MV-4-11 (cell line): ENCODE measurements at regions not wholly inside any gene's neighbourhood (a gene's known extent, or its start where the extent isn't known, plus 50 kb on each side); places are given as distances from the start of the nearest gene placed in this dataset.

Experiments
- DNase-seq: peaks from one replicate; lab custom pipeline; 2025; lab: John Stamatoyannopoulos, UW

GRCh38 chr15:98196371-98196770, 235.9 kb downstream of the ARRDC4 start:
- DNase-seq = no peak

- DNase-seq = no peak
Measured at GRCh38 chr15:98202256-98202655, 241.8 kb downstream of the ARRDC4 start.

GRCh38 chr15:98203872-98204660, 243.6 kb downstream of the ARRDC4 start:
- no peak for DNase-seq

GRCh38 chr15:98207928-98208327, 247.4 kb downstream of the ARRDC4 start:
- no peak for DNase-seq

GRCh38 chr15:98213346-98213979, 253.0 kb downstream of the ARRDC4 start:
- DNase-seq = no peak

- no peak for DNase-seq
Measured at GRCh38 chr15:98216166-98216565, 255.7 kb downstream of the ARRDC4 start.

- no peak for DNase-seq
Measured at GRCh38 chr15:98217356-98217755, 256.9 kb downstream of the ARRDC4 start.

GRCh38 chr15:98221144-98221543, 260.6 kb downstream of the ARRDC4 start:
- no peak for DNase-seq

GRCh38 chr15:98221577-98221976, 261.1 kb downstream of the ARRDC4 start:
- no peak for DNase-seq

GRCh38 chr15:98226149-98226548, 265.6 kb downstream of the ARRDC4 start:
- DNase-seq = no peak

GRCh38 chr15:98226578-98226977, 266.1 kb downstream of the ARRDC4 start:
- DNase-seq = no peak

GRCh38 chr15:98228846-98229245, 268.3 kb downstream of the ARRDC4 start:
- DNase-seq = no peak

GRCh38 chr15:98230975-98231374, 270.5 kb downstream of the ARRDC4 start:
- no peak for DNase-seq

- DNase-seq = no peak
Measured at GRCh38 chr15:98231696-98232440, 271.4 kb downstream of the ARRDC4 start.

GRCh38 chr15:98232761-98233160, 272.3 kb downstream of the ARRDC4 start:
- DNase-seq = no peak

- no peak for DNase-seq
Measured at GRCh38 chr15:98233873-98234272, 273.4 kb downstream of the ARRDC4 start.

- no peak for DNase-seq
Measured at GRCh38 chr15:98240303-98240702, 279.8 kb downstream of the ARRDC4 start.

GRCh38 chr15:98241032-98241554, 280.6 kb downstream of the ARRDC4 start:
- no peak for DNase-seq

GRCh38 chr15:98257290-98257689, 296.8 kb downstream of the ARRDC4 start:
- no peak for DNase-seq

- DNase-seq = no peak
Measured at GRCh38 chr15:98263787-98264186, 303.3 kb downstream of the ARRDC4 start.

GRCh38 chr15:98266295-98266694, 305.8 kb downstream of the ARRDC4 start:
- no peak for DNase-seq

- no peak for DNase-seq
Measured at GRCh38 chr15:98268163-98268562, 307.7 kb downstream of the ARRDC4 start.

- no peak for DNase-seq
Measured at GRCh38 chr15:98272625-98273024, 312.1 kb downstream of the ARRDC4 start.
